ENCODE measurements at regions not wholly inside any gene's neighbourhood (a gene's known extent, or its start where the extent isn't known, plus 50 kb on each side); places are given as distances from the start of the nearest gene placed in this dataset.

DNA sequence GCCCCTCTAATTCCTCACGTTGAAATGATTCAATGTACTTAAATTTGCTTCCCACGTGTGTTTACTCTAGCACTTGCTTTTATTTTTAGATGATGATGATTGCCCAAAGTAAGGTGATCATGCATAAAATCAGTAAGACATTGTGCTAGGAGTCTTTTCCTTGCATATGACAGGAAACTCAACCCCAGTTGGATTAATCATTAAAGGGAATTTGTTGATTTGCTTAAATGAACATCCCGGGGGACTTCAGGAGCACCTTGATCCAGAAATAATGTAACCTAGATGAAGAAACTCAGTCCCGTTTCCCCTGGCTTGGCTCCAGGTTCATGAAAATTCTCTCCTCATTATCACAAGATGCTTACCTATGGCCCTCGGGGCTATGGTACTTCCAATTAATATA, 106.1 kb upstream of the STC2 start (continued):
- TF ChIP-seq, protein P1, sequence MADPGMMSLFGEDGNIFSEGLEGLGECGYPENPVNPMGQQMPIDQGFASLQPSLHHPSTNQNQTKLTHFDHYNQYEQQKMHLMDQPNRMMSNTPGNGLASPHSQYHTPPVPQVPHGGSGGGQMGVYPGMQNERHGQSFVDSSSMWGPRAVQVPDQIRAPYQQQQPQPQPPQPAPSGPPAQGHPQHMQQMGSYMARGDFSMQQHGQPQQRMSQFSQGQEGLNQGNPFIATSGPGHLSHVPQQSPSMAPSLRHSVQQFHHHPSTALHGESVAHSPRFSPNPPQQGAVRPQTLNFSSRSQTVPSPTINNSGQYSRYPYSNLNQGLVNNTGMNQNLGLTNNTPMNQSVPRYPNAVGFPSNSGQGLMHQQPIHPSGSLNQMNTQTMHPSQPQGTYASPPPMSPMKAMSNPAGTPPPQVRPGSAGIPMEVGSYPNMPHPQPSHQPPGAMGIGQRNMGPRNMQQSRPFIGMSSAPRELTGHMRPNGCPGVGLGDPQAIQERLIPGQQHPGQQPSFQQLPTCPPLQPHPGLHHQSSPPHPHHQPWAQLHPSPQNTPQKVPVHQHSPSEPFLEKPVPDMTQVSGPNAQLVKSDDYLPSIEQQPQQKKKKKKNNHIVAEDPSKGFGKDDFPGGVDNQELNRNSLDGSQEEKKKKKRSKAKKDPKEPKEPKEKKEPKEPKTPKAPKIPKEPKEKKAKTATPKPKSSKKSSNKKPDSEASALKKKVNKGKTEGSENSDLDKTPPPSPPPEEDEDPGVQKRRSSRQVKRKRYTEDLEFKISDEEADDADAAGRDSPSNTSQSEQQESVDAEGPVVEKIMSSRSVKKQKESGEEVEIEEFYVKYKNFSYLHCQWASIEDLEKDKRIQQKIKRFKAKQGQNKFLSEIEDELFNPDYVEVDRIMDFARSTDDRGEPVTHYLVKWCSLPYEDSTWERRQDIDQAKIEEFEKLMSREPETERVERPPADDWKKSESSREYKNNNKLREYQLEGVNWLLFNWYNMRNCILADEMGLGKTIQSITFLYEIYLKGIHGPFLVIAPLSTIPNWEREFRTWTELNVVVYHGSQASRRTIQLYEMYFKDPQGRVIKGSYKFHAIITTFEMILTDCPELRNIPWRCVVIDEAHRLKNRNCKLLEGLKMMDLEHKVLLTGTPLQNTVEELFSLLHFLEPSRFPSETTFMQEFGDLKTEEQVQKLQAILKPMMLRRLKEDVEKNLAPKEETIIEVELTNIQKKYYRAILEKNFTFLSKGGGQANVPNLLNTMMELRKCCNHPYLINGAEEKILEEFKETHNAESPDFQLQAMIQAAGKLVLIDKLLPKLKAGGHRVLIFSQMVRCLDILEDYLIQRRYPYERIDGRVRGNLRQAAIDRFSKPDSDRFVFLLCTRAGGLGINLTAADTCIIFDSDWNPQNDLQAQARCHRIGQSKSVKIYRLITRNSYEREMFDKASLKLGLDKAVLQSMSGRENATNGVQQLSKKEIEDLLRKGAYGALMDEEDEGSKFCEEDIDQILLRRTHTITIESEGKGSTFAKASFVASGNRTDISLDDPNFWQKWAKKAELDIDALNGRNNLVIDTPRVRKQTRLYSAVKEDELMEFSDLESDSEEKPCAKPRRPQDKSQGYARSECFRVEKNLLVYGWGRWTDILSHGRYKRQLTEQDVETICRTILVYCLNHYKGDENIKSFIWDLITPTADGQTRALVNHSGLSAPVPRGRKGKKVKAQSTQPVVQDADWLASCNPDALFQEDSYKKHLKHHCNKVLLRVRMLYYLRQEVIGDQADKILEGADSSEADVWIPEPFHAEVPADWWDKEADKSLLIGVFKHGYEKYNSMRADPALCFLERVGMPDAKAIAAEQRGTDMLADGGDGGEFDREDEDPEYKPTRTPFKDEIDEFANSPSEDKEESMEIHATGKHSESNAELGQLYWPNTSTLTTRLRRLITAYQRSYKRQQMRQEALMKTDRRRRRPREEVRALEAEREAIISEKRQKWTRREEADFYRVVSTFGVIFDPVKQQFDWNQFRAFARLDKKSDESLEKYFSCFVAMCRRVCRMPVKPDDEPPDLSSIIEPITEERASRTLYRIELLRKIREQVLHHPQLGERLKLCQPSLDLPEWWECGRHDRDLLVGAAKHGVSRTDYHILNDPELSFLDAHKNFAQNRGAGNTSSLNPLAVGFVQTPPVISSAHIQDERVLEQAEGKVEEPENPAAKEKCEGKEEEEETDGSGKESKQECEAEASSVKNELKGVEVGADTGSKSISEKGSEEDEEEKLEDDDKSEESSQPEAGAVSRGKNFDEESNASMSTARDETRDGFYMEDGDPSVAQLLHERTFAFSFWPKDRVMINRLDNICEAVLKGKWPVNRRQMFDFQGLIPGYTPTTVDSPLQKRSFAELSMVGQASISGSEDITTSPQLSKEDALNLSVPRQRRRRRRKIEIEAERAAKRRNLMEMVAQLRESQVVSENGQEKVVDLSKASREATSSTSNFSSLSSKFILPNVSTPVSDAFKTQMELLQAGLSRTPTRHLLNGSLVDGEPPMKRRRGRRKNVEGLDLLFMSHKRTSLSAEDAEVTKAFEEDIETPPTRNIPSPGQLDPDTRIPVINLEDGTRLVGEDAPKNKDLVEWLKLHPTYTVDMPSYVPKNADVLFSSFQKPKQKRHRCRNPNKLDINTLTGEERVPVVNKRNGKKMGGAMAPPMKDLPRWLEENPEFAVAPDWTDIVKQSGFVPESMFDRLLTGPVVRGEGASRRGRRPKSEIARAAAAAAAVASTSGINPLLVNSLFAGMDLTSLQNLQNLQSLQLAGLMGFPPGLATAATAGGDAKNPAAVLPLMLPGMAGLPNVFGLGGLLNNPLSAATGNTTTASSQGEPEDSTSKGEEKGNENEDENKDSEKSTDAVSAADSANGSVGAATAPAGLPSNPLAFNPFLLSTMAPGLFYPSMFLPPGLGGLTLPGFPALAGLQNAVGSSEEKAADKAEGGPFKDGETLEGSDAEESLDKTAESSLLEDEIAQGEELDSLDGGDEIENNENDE (IDR thresholded peaks at IDR 0.05; ENCODE audit: insufficient replicate concordance, low read length), result no peak
- no peak for TF ChIP-seq EP300 (IDR thresholded peaks at IDR 0.05; ENCODE audit: borderline replicate concordance in 1 of 2, low read depth in 2 of 2, low read length in 2 of 2)
- no peak for TF ChIP-seq GTF2F1 (IDR thresholded peaks at IDR 0.05; ENCODE audit: borderline replicate concordance, low read depth, low read length)
- no peak for TF ChIP-seq RFX5 (IDR thresholded peaks at IDR 0.05; ENCODE audit: borderline replicate concordance, low read depth, low read length)
- no peak for TF ChIP-seq ASH2L (IDR thresholded peaks at IDR 0.05; ENCODE audit: low read length)
- TF ChIP-seq KDM5A (IDR thresholded peaks at IDR 0.05; ENCODE audit: low read length), result no peak
- TF ChIP-seq NANOG (IDR thresholded peaks at IDR 0.05; ENCODE audit: insufficient read depth, low read depth, low read length, poor library complexity, severe bottlenecking), result no peak
- TF ChIP-seq, protein P2, sequence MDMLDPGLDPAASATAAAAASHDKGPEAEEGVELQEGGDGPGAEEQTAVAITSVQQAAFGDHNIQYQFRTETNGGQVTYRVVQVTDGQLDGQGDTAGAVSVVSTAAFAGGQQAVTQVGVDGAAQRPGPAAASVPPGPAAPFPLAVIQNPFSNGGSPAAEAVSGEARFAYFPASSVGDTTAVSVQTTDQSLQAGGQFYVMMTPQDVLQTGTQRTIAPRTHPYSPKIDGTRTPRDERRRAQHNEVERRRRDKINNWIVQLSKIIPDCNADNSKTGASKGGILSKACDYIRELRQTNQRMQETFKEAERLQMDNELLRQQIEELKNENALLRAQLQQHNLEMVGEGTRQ (IDR thresholded peaks at IDR 0.05; ENCODE audit: low read length), result no peak
- no peak for TF ChIP-seq CHD2 (IDR thresholded peaks at IDR 0.05; ENCODE audit: low read length)
- TF ChIP-seq POLR2AphosphoS5 (IDR thresholded peaks at IDR 0.05; ENCODE audit: low read depth, low read length), result no peak
- TF ChIP-seq GABPA (IDR thresholded peaks at IDR 0.05; ENCODE audit: borderline replicate concordance, insufficient read depth, low read length), result no peak

All from H1 (cell line).